ENCODE measurements at regions not wholly inside any gene's neighbourhood (a gene's known extent, or its start where the extent isn't known, plus 50 kb on each side); places are given as distances from the start of the nearest gene placed in this dataset.

- TF ChIP-seq CTCF (IDR thresholded peaks at IDR 0.05) (no peak), EZH2 (IDR thresholded peaks at IDR 0.05; ENCODE audit: borderline replicate concordance, insufficient read depth, low read depth, low read length, poor library complexity, severe bottlenecking) (no peak)
These were observed 637.2 kb upstream of the NUDT12 start for GRCh38 chr5:104199771-104200170.
